WTC11 (cell line): ENCODE measurements at regions not wholly inside any gene's neighbourhood (a gene's known extent, or its start where the extent isn't known, plus 50 kb on each side); places are given as distances from the start of the nearest gene placed in this dataset.

Experiments used
- ATAC-seq: fragments of 200-7000 bp; cut with Tn5 transposase; 2 replicates; pipeline ENCODE4 v1.10.0; 2021; ENCODE audit warnings: mild to moderate bottlenecking, moderate library complexity
- CTCF ChIA-PET: fragments of 300-600 bp; sonication (Branson Sonifier 250); formaldehyde crosslinking; loops from one replicate; lab custom pipeline; 2021; ENCODE audit warnings: antibody characterized with exemption; lab: Charles Lee
- POLR2A ChIA-PET: fragments of 350-600 bp; sonication (Branson Sonifier 250); formaldehyde crosslinking; loops from one replicate; lab custom pipeline; 2021; ENCODE audit warnings: antibody characterized with exemption; lab: Charles Lee
- DNase-seq: peaks from one replicate; pipeline ENCODE4 v3.0.0; 2021; ENCODE audit warnings: low spot score
- H3K27ac Mint-ChIP-seq: 2 replicates; pipeline ENCODE4 v1.8.0; 2021; ENCODE audit warnings: mixed read lengths
- H3K27me3 Mint-ChIP-seq: 2 replicates; pipeline ENCODE4 v1.8.0; 2021; ENCODE audit warnings: low read depth, mild to moderate bottlenecking, moderate library complexity, mixed read lengths
- H3K36me3 Mint-ChIP-seq: 2 replicates; pipeline ENCODE4 v1.8.0; 2021; ENCODE audit warnings: mixed read lengths
- H3K4me1 Mint-ChIP-seq: 2 replicates; pipeline ENCODE4 v1.8.0; 2022; ENCODE audit warnings: mixed read lengths
- H3K4me3 Mint-ChIP-seq: 2 replicates; pipeline ENCODE4 v1.8.0; 2021; ENCODE audit warnings: mild to moderate bottlenecking, moderate library complexity, mixed read lengths
- H3K9me3 Mint-ChIP-seq: 2 replicates; pipeline ENCODE4 v1.8.0; 2021; ENCODE audit warnings: mixed read lengths
- ATF3 ChIP-seq: sonication (generic); formaldehyde crosslinking; conservative IDR thresholded peaks from 2 replicates; pipeline ENCODE4 v1.8.1; 2022; ENCODE audit warnings: mild to moderate bottlenecking, missing genetic modification reagents
- CREB1 ChIP-seq: sonication (generic); formaldehyde crosslinking; IDR thresholded peaks from 2 replicates; pipeline ENCODE4 v1.8.0; 2023; ENCODE audit warnings: mild to moderate bottlenecking, missing genetic modification reagents
- E2F4 ChIP-seq: sonication (generic); formaldehyde crosslinking; IDR thresholded peaks from 2 replicates; pipeline ENCODE4 v1.8.1; 2022; ENCODE audit warnings: low read depth, mild to moderate bottlenecking, moderate library complexity, missing genetic modification reagents, borderline replicate concordance
- ETV6 ChIP-seq: sonication (generic); formaldehyde crosslinking; IDR thresholded peaks from 2 replicates; pipeline ENCODE4 v1.8.1; 2022; ENCODE audit warnings: mild to moderate bottlenecking, missing genetic modification reagents
- NFE2L1 ChIP-seq: sonication (generic); formaldehyde crosslinking; IDR thresholded peaks from 2 replicates; pipeline ENCODE4 v1.8.1; 2023; ENCODE audit warnings: missing genetic modification reagents
- SMAD3 ChIP-seq: sonication (generic); formaldehyde crosslinking; IDR thresholded peaks from 2 replicates; pipeline ENCODE4 v1.8.0; 2022; ENCODE audit warnings: missing genetic modification reagents, mild to moderate bottlenecking, borderline replicate concordance
- SMAD4 ChIP-seq: sonication (generic); formaldehyde crosslinking; IDR thresholded peaks from 2 replicates; pipeline ENCODE4 v1.8.0; 2022; ENCODE audit warnings: mild to moderate bottlenecking, missing genetic modification reagents

- TF ChIP-seq E2F4 (CRISPR knock-in tag) (no peak), SMAD4 (CRISPR knock-in tag) (no peak), CREB1 (CRISPR knock-in tag) (no peak), NFE2L1 (CRISPR knock-in tag) (no peak)
These were observed 50.2 kb upstream of the EYA4 start (continued) for GRCh38 chr6:133190912-133191311.

DNA sequence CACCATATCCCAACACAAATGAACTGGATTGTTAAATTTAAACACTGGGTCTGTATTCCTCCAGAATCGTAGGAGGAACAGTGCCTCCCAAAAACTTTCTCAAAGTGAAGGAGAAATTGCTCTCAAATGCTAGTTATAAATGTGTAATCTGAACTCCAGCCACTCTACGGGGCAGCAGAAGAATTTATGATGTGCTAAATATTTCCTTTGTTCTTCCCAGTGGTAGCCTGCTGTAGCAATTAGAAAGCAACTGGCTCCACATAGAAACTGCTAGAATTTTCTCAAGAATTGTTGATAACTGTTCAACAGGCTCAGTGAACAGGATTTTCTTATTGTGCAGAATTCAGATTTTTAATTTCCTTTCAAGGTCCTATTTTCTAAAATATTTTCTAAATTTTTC lies 49.8 kb upstream of the EYA4 start:
- no peak overlapping the region for H3K27ac Mint-ChIP-seq
- TF ChIP-seq ATF3 (no peak), ETV6 (CRISPR knock-in tag) (no peak), SMAD3 (no peak)
- DNase-seq (no peak), ATAC-seq (no peak)
- peaks cover 5% of the 10 kb centered on the region; the same call in 1 of the 2 replicates for H3K36me3 Mint-ChIP-seq
- peaks cover 38% of the 10 kb centered on the region for H3K4me1 Mint-ChIP-seq
- POLR2A ChIA-PET = interaction anchor here (0.6 to 0.7 kb wide), 4 partner anchors 36 to 622 kb away, joined by 3 to 5 read pairs (median 4); no protein-coding TSS in a partner anchor
- CTCF ChIA-PET = interaction anchor here (0.6 to 2.4 kb wide), 17 partner anchors 10 to 810 kb away, joined by 3 to 8 read pairs (median 3); no protein-coding TSS in a partner anchor
- peaks cover 15% of the 10 kb centered on the region for H3K9me3 Mint-ChIP-seq
- H3K4me3 Mint-ChIP-seq = no peak overlapping the region
- no peaks in the 10 kb centered on the region for H3K27me3 Mint-ChIP-seq
